SK-N-SH (cell line): ENCODE measurements at regions not wholly inside any gene's neighbourhood (a gene's known extent, or its start where the extent isn't known, plus 50 kb on each side); places are given as distances from the start of the nearest gene placed in this dataset.

ENCODE experiments used
- EZH2phosphoT487 ChIP-seq: fragments of 200-600 bp; sonication (generic); IDR thresholded peaks from 2 replicates; pipeline ENCODE4 v1.6.1; 2017; ENCODE audit warnings: low read depth, mixed run types, mild to moderate bottlenecking, antibody characterized with exemption, moderate library complexity, borderline replicate concordance
- TF ChIP-seq, protein P1 (sequence below): fragments of 200-600 bp; sonication (generic); IDR thresholded peaks from 2 replicates; pipeline ENCODE4 v1.6.1; 2017; ENCODE audit warnings: antibody characterized with exemption, mild to moderate bottlenecking, moderate library complexity
- TF ChIP-seq, protein P2 (sequence below): IDR thresholded peaks from 2 replicates; pipeline ENCODE4 v1.4.0; 2012; ENCODE audit warnings: low read depth

DNA sequence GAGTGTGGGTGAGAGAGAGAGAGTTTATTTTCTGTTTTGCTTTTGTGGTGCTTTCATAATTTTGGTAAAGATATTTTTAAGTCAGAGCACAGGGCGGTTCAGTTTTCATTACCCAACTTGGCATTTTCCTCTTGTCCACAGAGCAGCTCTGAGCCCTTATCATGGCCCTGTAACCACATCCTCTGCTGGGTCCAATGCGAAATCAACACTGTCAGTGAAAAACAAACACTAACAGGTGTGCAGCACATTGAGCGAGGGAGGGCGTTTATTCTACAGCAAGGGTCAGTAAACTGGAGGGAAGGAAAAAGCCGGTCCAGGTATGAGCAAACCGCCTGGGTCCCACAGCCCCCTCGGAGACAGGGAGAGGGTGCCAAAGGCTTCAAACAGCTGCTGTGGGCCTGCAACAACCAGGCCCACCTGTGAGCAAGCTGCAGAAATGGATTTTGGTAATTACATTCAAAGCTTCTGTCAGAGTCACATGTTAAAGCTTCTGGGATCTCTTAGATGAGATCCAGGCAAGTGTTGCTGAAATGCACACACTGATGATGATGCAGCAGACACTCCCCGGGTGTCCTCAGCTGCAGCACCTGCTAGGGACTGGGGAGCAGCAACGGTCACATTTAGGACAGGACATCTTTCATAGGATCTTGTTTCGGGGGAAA lies 132.7 kb upstream of the DYRK2 start:
- TF ChIP-seq, protein P1, sequence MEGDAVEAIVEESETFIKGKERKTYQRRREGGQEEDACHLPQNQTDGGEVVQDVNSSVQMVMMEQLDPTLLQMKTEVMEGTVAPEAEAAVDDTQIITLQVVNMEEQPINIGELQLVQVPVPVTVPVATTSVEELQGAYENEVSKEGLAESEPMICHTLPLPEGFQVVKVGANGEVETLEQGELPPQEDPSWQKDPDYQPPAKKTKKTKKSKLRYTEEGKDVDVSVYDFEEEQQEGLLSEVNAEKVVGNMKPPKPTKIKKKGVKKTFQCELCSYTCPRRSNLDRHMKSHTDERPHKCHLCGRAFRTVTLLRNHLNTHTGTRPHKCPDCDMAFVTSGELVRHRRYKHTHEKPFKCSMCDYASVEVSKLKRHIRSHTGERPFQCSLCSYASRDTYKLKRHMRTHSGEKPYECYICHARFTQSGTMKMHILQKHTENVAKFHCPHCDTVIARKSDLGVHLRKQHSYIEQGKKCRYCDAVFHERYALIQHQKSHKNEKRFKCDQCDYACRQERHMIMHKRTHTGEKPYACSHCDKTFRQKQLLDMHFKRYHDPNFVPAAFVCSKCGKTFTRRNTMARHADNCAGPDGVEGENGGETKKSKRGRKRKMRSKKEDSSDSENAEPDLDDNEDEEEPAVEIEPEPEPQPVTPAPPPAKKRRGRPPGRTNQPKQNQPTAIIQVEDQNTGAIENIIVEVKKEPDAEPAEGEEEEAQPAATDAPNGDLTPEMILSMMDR: no peak
- TF ChIP-seq, protein P2, sequence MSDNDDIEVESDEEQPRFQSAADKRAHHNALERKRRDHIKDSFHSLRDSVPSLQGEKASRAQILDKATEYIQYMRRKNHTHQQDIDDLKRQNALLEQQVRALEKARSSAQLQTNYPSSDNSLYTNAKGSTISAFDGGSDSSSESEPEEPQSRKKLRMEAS: no peak
- TF ChIP-seq EZH2phosphoT487: no peak
